K562 (cell line): ENCODE measurements at regions not wholly inside any gene's neighbourhood (a gene's known extent, or its start where the extent isn't known, plus 50 kb on each side); places are given as distances from the start of the nearest gene placed in this dataset.

Experiments
- ATAC-seq: fragments of 200-7000 bp; cut with Tn5 transposase; 3 replicates; pipeline ENCODE4 v1.9.1; 2020; ENCODE audit warnings: moderate library complexity
- BruUV-seq: library from RNA; stranded (reverse); fragments of 400-500 nt; replicated peaks from 2 replicates; lab custom pipeline; 2021; lab: Mats Ljungman, UMichigan
- CTCF ChIA-PET: fragments of 300-600 bp; formaldehyde crosslinking; extraction: SDS; loops from one replicate; lab custom pipeline; 2021; ENCODE audit warnings: low intra/inter-chr PET ratio; lab: Yijun Ruan, JAX
- POLR2A ChIA-PET: fragments of 300-600, 350-650 bp; sonication (Branson Sonifier 250); formaldehyde crosslinking; extraction: SDS; loops from one replicate; lab custom pipeline; 2021; ENCODE audit warnings: antibody characterized with exemption, inconsistent platforms; lab: Yijun Ruan, JAX
- DNase-seq, 4 experiments: peaks; one replicate each; pipeline versions ENCODE4 v3.0.0 to v3.0.0-alpha.2; 2011 to 2018; ENCODE audit warnings: low spot score in 3 of 4, mixed read lengths in 3 of 4; ENCODE audit errors: extremely low read depth in 1 of 4
- FAIRE-seq: peaks from 2 replicates; lab custom pipeline; 2011; peaks lifted over from hg19 to GRCh38; lab: Jason Lieb, UNC
- H2AFZ ChIP-seq: 2 replicates; pipeline ENCODE4 v1.6.0; 2011; ENCODE audit warnings: low read depth, low read length, control low read depth, inconsistent platforms
- H3K27ac ChIP-seq: fragments of 200-600 bp; 3 replicates; pipeline ENCODE4 v1.8.0; 2011; ENCODE audit warnings: low read depth, mild to moderate bottlenecking, control low read depth, inconsistent platforms, low read length, moderate library complexity, mixed read lengths; ENCODE audit errors: extremely low read depth
- H3K27me3 ChIP-seq, 2 experiments: fragments of 300-600 bp in 1 of 2; 2 replicates in 1 of 2; 3 replicates in 1 of 2; pipeline versions ENCODE4 v1.6.0 to v1.8.0; 2011; ENCODE audit warnings: inconsistent platforms in 2 of 2, low read length in 2 of 2, mild to moderate bottlenecking in 1 of 2, mixed read lengths in 1 of 2, moderate library complexity in 1 of 2; ENCODE audit not compliant: control insufficient read depth in 2 of 2, insufficient read depth in 2 of 2
- H3K36me3 ChIP-seq: fragments of 300-600 bp; 3 replicates; pipeline ENCODE4 v1.8.0; 2011; ENCODE audit warnings: mild to moderate bottlenecking, low read length, inconsistent platforms; ENCODE audit not compliant: control insufficient read depth, insufficient read depth
- H3K4me1 ChIP-seq, 2 experiments: fragments of 200-600 bp in 1 of 2; replicated peaks in 1 of 2; 2 replicates in 1 of 2; 3 replicates in 1 of 2; pipeline versions ENCODE4 v1.5.1 to v1.8.0; 2011; ENCODE audit warnings: inconsistent platforms in 2 of 2, low read length in 2 of 2, mild to moderate bottlenecking in 1 of 2, mixed read lengths in 1 of 2, moderate library complexity in 1 of 2; ENCODE audit not compliant: control insufficient read depth in 2 of 2, insufficient read depth in 2 of 2
- H3K4me2 ChIP-seq: 2 replicates; pipeline ENCODE4 v1.6.1; 2011; ENCODE audit warnings: low read length, control low read depth, inconsistent platforms, mixed read lengths; ENCODE audit not compliant: insufficient read depth
- H3K4me3 ChIP-seq: fragments of 200-600 bp; sonication (generic), shearing (Covaris generic); 2 replicates; pipeline ENCODE4 v1.5.1; 2016; ENCODE audit warnings: control low read depth, inconsistent platforms
- H3K79me2 ChIP-seq: fragments of 200-600 bp; 3 replicates; pipeline ENCODE4 v1.8.0; 2011; ENCODE audit warnings: low read length, inconsistent platforms; ENCODE audit not compliant: control insufficient read depth, insufficient read depth
- H3K9ac ChIP-seq, 2 experiments: 2 replicates each; pipeline versions ENCODE4 v1.6.0 to v1.6.1; 2011; ENCODE audit warnings: low read depth in 2 of 2, low read length in 2 of 2, control low read depth in 1 of 2, inconsistent platforms in 1 of 2, mild to moderate bottlenecking in 1 of 2, mixed read lengths in 1 of 2; ENCODE audit not compliant: insufficient read depth in 1 of 2
- H3K9me1 ChIP-seq: one replicate; pipeline ENCODE4 v1.6.0; 2011; ENCODE audit warnings: inconsistent platforms, mild to moderate bottlenecking, low read length, moderate library complexity; ENCODE audit not compliant: control insufficient read depth, insufficient read depth
- H3K9me3 ChIP-seq: replicated peaks from 2 replicates; pipeline ENCODE4 v1.5.1; 2011; ENCODE audit warnings: low read depth, low read length, inconsistent platforms; ENCODE audit not compliant: control insufficient read depth, insufficient read depth
- H4K20me1 ChIP-seq: replicated peaks from 2 replicates; pipeline ENCODE4 v1.6.1; 2011; ENCODE audit warnings: low read length, inconsistent platforms, mixed read lengths; ENCODE audit not compliant: control insufficient read depth, insufficient read depth
- ARHGAP35 ChIP-seq: fragments of 450-650 bp; IDR thresholded peaks from 2 replicates; pipeline ENCODE4 v1.6.1; 2018; ENCODE audit not compliant: partially characterized antibody
- KDM1A ChIP-seq, 2 experiments: fragments of 450-650 bp; IDR thresholded peaks; 2 replicates each; pipeline ENCODE4 v1.6.1; 2016; ENCODE audit warnings: mild to moderate bottlenecking in 2 of 2
- PTRF ChIP-seq: fragments of 450-650 bp; IDR thresholded peaks from 2 replicates; pipeline ENCODE4 v1.6.1; 2016; ENCODE audit warnings: mild to moderate bottlenecking, missing genetic modification characterization, missing compliant biosample characterization
- SAP30 ChIP-seq: fragments of 200-600 bp; sonication (generic); IDR thresholded peaks from 2 replicates; pipeline ENCODE4 v1.6.1; 2012; ENCODE audit warnings: borderline replicate concordance, low read depth, mild to moderate bottlenecking, moderate library complexity, low read length, control low read depth, inconsistent platforms; ENCODE audit not compliant: insufficient read depth, poor library complexity, severe bottlenecking
- STAG1 ChIP-seq: sonication (generic); formaldehyde crosslinking; IDR thresholded peaks from 2 replicates; pipeline ENCODE4 v1.5.0; 2020; ENCODE audit warnings: missing genetic modification reagents, borderline replicate concordance
- TAF15 ChIP-seq: fragments of 200-400 bp; formaldehyde crosslinking; IDR thresholded peaks from 2 replicates; pipeline ENCODE4 v1.6.1; 2017; ENCODE audit warnings: mild to moderate bottlenecking, low read depth, low read length, moderate library complexity
- WGBS: fragments of 100-300 bp; shearing (Covaris generic); methylation state at CpG from one replicate; pipeline ENCODE4 v1.1.6; 2016; ENCODE audit warnings: low coverage, mixed read lengths; ENCODE audit not compliant: insufficient coverage; ENCODE audit errors: missing lambda C conversion rate; 5-methylcytosine and 5-hydroxymethylcytosine counted together
- in situ Hi-C: fragments of 300-500 bp; cut with MboI; formaldehyde crosslinking; loops from 4 replicates; pipeline ENCODE4 v1.15.0; 2018; ENCODE audit warnings: inconsistent platforms, mixed read lengths
- intact Hi-C: fragments of 100-400 bp; cut with micrococcal nuclease; formaldehyde crosslinking; loops from 2 replicates; pipeline ENCODE4 v1.14.2; 2022

- intact Hi-C loops: no loop called here
- in situ Hi-C loops: no loop called here
- Histone ChIP-seq H3K9ac (no peak overlapping the region), H3K27me3 (no peaks in the 10 kb centered on the region; a peak in 1 of 5 replicates), H2AFZ (no peak overlapping the region), H3K9me1 (no peaks in the 10 kb centered on the region), H3K9me3 (no peaks in the 10 kb centered on the region), H3K27ac (no peak overlapping the region), H3K4me2 (no peak overlapping the region), H3K79me2 (no peaks in the 10 kb centered on the region), H3K36me3 (no peaks in the 10 kb centered on the region), H4K20me1 (no peaks in the 10 kb centered on the region; the same call in 1 of the 2 replicates), H3K4me3 (no peak overlapping the region), H3K4me1 (no peaks in the 10 kb centered on the region)
- TF ChIP-seq PTRF (no peak), ARHGAP35 (no peak), TAF15 (no peak), SAP30 (no peak), STAG1 (CRISPR knock-in tag) (no peak), KDM1A (IDR thresholded peaks at IDR 0.05) (no peak)
- WGBS: 2% methylated on average over 8 of the region's 8 CpGs
- DNase-seq: no peak
- BruUV-seq: no TSS peak
- CTCF ChIA-PET: no interaction called here
- no peak for FAIRE-seq
- ATAC-seq: no peak
- POLR2A ChIA-PET: interaction anchor here (0.8 kb wide), 1 partner anchor 15 kb away, joined by 3 read pairs; no protein-coding TSS in a partner anchor
These were observed 559.9 kb downstream of the MN1 start for GRCh38 chr22:27241430-27242321.
